Stimulated activated memory B cell treated with anti-CD40 and anti-IgM and Interleukin-4, amounts not matched to agents 10 μg/mL and 1 μg/mL and 100 μg/mL, for 72 hours (primary cell): ENCODE measurements at regions not wholly inside any gene's neighbourhood (a gene's known extent, or its start where the extent isn't known, plus 50 kb on each side); places are given as distances from the start of the nearest gene placed in this dataset.
"Not testable (repeated sequence)": the region's sequence is repeated elsewhere in the genome, so short reads cannot be mapped to it uniquely, and the experiment has no call there.

Source experiments
- ATAC-seq: fragments of 150-1000 bp; cut with Tn5 transposase; 2 replicates; pipeline ENCODE4 v1.10.0; 2021
- H3K27ac Mint-ChIP-seq: one replicate; pipeline ENCODE4 v1.8.0; 2022; ENCODE audit warnings: mild to moderate bottlenecking, mixed read lengths
- H3K27me3 Mint-ChIP-seq: one replicate; pipeline ENCODE4 v1.8.0; 2022; ENCODE audit warnings: mixed read lengths
- H3K36me3 Mint-ChIP-seq: one replicate; pipeline ENCODE4 v1.8.0; 2022; ENCODE audit warnings: mixed read lengths
- H3K4me1 Mint-ChIP-seq: one replicate; pipeline ENCODE4 v1.8.0; 2022; ENCODE audit warnings: mixed read lengths
- H3K4me3 Mint-ChIP-seq: one replicate; pipeline ENCODE4 v1.8.0; 2022; ENCODE audit warnings: mild to moderate bottlenecking, moderate library complexity, mixed read lengths
- H3K9me3 Mint-ChIP-seq: one replicate; pipeline ENCODE4 v1.8.0; 2022; ENCODE audit warnings: mixed read lengths

DNA sequence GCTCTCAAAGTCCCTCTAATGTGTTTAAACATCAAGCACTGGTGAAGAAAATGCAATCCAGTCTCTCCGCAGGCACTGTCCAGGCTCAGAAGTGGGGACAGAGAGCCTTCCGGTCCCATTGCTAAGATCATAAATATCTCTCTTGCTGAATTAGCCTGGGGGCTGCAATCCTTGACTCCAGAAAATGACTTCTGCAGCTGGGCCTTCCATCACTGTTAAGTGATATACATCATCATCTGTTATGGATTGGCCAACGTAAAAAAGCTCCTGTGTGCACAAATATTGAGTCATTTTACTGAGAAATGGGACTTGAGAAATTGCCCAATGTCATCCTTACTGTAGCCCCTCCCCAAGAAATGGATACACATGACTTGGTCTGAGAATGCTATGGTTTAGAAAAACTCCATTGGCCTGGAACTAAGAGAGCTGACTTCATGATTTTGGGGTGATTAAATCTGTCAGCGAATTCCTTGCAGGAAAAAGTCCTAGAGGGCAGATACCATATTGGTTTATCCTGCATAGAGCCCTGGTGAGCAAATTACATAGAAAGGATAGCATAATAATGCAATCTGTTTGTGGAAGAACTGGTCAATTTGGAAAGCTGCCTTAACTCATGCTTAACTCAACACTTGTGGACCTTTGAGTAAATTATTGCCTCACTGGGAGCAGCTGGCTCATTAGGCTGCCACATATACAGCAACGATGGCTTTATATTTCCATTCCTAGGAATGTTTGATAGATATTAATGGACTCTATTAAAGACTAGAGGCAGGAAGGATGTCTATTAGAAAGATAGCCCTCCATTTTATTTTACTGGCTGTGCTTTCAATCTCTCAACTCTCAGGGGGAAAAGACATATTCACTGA, 346.1 kb downstream of the GBA3 start:
- ATAC-seq, result no peak
- H3K27me3 Mint-ChIP-seq, result no peaks in the 10 kb centered on the region
- H3K27ac Mint-ChIP-seq, result no peak overlapping the region
- peaks cover 3% of the 10 kb centered on the region for H3K9me3 Mint-ChIP-seq
- no peaks in the 10 kb centered on the region for H3K4me1 Mint-ChIP-seq
- no peaks in the 10 kb centered on the region for H3K36me3 Mint-ChIP-seq
- H3K4me3 Mint-ChIP-seq, result no peak overlapping the region

DNA sequence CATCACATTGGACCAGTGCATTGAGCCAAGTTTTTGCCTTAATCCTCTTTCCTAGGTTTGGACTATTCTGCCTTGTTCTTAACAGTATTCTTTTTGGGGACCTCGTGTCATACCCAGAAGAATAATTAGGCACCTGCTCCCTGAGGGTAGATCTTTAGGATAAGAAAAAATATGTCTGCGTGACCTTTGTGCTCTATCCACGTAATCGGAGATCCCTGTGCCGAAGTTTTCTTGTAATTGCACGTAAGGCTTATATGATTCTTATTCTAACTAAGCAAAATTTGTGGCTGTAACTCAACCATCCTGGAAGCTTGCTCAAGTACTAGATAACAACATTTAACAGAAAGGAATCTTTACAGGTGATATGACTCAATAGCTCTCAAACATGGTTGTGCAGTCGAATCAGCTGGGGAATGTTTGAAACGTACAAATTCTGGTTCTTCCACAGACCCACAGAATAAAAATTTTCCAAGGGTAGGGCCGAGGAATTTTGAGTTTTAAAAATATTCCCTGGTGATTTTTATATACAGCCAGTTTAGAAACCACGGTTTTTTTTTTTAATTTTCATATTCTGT, 344.3 kb downstream of the GBA3 start:
- ATAC-seq, result no peak
- no peaks in the 10 kb centered on the region for H3K9me3 Mint-ChIP-seq
- H3K4me1 Mint-ChIP-seq, result no peaks in the 10 kb centered on the region
- H3K4me3 Mint-ChIP-seq, result no peak overlapping the region
- H3K36me3 Mint-ChIP-seq, result no peaks in the 10 kb centered on the region
- no peak overlapping the region for H3K27ac Mint-ChIP-seq
- no peaks in the 10 kb centered on the region for H3K27me3 Mint-ChIP-seq

DNA sequence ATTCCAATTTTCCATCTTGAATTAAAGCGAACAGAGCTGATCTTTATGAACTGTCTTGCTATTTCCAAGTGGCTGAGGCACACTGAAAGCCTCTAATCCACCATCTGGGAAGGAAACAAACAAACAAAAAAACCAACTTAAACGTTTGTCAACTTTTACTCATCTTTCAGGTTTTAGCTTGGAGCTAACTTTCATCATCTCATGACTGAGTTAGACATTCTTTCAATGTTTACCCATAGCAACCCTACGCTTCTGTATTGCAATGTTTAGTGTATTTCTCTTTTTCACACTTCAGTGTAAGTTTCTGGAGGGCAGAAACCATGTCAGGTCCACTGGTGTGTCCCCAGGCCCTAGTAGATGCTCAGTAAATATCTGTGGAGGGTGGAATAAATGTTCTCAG, 343.8 kb downstream of the GBA3 start:
- H3K36me3 Mint-ChIP-seq, result no peaks in the 10 kb centered on the region
- no peak overlapping the region for H3K27ac Mint-ChIP-seq
- H3K27me3 Mint-ChIP-seq, result no peaks in the 10 kb centered on the region

DNA sequence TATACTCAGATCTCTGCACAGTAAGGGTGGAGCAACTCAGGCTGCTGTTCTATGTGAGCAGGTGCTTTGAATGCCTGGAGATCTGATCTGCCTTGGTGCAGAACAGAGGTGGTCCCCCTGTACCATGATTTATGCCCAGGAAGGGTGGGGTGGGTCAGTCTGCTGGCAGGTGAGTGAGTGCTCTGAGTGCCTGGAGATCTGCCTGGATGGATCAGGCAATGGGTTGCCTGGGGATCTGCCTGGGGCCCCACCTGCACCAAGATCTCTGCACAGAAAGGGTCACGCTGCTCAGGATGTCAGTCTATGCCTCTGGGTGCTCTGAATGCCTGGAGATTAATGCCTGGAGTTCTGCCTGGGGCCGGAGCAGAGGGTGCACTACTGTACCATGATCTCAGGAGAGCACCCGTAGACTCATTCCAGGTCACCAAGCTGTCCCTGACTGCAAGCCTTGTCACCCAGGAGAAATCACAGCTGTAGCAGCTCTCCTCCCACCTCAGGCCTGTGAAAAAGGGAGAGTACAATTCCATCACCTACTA, 342.9 kb downstream of the GBA3 start:
- H3K9me3 Mint-ChIP-seq, result no peaks in the 10 kb centered on the region
- H3K36me3 Mint-ChIP-seq, result no peaks in the 10 kb centered on the region
- ATAC-seq, result peak; percentile 36
- no peak overlapping the region for H3K4me3 Mint-ChIP-seq
- H3K27me3 Mint-ChIP-seq, result no peaks in the 10 kb centered on the region
- no peak overlapping the region for H3K27ac Mint-ChIP-seq
- H3K4me1 Mint-ChIP-seq, result no peaks in the 10 kb centered on the region

More for the DNA sequence above, 343.8 kb downstream of the GBA3 start:
- no peak for ATAC-seq
- no peaks in the 10 kb centered on the region for H3K9me3 Mint-ChIP-seq
- H3K4me3 Mint-ChIP-seq, result no peak overlapping the region
- H3K4me1 Mint-ChIP-seq, result no peaks in the 10 kb centered on the region

DNA sequence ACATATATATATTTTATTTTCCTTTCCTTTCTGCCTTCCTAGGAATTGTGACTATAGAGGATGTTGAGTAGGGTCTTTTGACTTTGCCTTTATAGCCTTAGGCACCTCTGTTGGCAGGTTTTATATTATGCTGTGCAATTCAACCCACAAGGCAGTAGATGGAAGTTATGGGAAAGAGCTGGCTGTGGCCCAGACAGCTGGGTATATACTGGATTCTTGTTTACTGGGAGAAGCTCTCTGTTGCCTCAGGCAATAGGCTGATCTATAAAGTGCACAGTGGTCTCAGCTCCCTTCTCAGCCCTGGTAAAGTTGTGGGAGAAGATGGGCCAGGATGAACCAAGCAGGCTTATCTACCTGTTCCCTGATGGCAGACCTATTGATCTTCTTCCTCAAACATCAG, 342.0 kb downstream of the GBA3 start:
- ATAC-seq, result no peak
- H3K4me1 Mint-ChIP-seq, result no peaks in the 10 kb centered on the region
- no peaks in the 10 kb centered on the region for H3K9me3 Mint-ChIP-seq
- no peak overlapping the region for H3K4me3 Mint-ChIP-seq
- H3K36me3 Mint-ChIP-seq, result no peaks in the 10 kb centered on the region
- no peak overlapping the region for H3K27ac Mint-ChIP-seq
- H3K27me3 Mint-ChIP-seq, result no peaks in the 10 kb centered on the region

DNA sequence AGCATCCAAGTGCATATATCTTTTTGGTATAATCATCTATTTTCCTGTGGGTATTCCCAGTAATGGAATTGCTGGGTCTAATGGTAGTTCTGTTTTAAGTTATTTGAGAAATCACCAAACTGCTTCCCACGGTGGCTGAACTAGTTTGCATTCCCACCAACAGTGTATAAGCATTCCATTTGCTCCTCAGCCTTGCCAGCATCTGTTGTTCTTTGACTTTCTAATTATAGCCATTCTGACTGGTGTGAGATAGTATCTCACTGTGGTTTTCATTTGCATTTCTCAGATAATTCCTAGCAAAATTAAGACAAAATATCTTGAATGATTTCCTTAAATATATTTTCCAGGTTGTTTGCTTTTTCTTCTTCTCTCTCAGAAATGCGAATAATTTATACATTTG, 341.1 kb downstream of the GBA3 start:
- Mint-ChIP-seq H3K27me3 (no peaks in the 10 kb centered on the region), H3K4me1 (no peaks in the 10 kb centered on the region), H3K36me3 (no peaks in the 10 kb centered on the region), H3K4me3 (no peak overlapping the region), H3K9me3 (no peaks in the 10 kb centered on the region), H3K27ac (no peak overlapping the region)
- ATAC-seq, result no peak

DNA sequence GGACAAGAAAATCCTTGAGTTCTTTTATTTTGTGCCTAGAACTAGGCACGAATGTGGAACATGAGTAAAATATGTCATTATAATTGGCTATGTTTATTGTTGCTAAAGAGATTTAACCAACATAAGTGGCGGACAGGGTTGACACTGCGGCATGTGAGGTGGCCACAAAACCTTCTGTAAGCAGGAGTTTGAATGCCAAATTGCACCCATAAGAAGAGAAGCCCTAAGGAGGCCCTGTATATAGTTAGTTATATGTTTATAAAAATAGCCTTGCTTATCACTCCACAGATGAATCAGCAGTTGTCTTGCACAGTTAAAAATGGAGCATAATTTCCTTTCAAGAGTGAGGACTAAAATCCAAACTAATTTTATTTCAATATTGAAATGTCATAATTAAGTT, 336.1 kb downstream of the GBA3 start:
- Mint-ChIP-seq H3K9me3 (peaks cover 6% of the 10 kb centered on the region), H3K36me3 (no peaks in the 10 kb centered on the region), H3K4me3 (no peak overlapping the region), H3K4me1 (no peaks in the 10 kb centered on the region), H3K27me3 (no peaks in the 10 kb centered on the region), H3K27ac (no peak overlapping the region)
- ATAC-seq, result no peak

DNA sequence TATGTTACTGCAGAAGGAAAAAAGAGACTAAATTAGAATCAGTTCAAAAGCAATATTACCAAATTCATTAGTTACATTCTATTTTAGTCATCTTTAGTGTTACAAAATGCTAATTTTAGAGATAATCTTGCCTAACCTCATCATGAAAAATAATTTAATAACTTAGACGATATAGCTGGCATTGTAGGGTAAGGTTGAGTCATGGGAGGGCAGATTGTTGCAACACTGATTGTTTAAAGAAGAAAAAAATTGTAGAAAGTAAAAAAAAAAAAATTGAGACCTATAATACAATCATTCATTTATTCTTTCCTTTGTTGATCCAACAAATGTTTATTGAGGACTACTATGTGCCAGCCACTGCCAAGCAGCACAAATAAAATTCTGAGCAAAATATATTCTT, 330.9 kb downstream of the GBA3 start:
- H3K4me1 Mint-ChIP-seq, result no peaks in the 10 kb centered on the region
- H3K9me3 Mint-ChIP-seq, result peaks cover 6% of the 10 kb centered on the region
- H3K27ac Mint-ChIP-seq, result no peak overlapping the region
- H3K27me3 Mint-ChIP-seq, result no peaks in the 10 kb centered on the region
- H3K4me3 Mint-ChIP-seq, result no peak overlapping the region
- H3K36me3 Mint-ChIP-seq, result no peaks in the 10 kb centered on the region
- no peak for ATAC-seq

DNA sequence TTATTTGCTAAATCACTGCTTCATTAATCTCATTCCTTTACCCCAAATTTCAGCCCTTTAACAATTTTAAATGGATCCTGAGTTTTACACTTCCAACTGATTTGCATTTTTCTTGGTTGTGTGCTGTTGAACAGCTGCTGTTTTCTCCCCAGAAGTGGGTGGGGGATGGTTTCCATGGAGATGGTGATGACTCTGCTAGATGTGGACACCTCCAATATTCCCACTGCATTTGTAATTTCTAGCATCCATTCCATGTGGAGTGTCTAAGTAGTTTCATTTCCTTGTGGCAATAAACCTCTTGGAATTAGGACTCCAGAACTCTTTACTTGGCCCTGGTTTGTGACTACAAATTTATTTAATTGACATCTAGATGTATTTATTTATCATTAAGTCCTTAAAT, 330.4 kb downstream of the GBA3 start:
- H3K4me1 Mint-ChIP-seq, result no peaks in the 10 kb centered on the region
- H3K9me3 Mint-ChIP-seq, result peaks cover 6% of the 10 kb centered on the region
- no peak overlapping the region for H3K4me3 Mint-ChIP-seq
- no peaks in the 10 kb centered on the region for H3K36me3 Mint-ChIP-seq
- H3K27me3 Mint-ChIP-seq, result no peaks in the 10 kb centered on the region
- H3K27ac Mint-ChIP-seq, result no peak overlapping the region
- ATAC-seq, result no peak

DNA sequence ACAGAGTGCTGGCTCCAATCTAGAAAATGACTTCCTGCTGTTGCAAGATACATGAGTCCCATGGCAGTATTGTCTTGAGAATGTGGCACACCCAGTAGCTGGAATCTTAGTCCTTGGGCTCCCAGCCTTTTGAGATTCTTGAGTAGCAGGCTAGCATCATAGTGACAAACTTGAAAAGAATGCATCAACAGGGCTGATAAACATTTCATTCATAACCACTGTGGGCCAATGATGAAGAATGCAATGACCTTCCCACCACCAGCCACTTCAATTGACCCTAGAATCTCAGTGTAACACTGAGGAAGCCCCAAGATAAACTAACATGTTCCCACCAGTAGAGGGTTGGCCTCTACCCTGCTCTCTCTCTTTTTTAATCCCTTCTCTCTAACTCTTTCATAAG, 329.3 kb downstream of the GBA3 start:
- H3K27ac Mint-ChIP-seq, result no peak overlapping the region
- no peaks in the 10 kb centered on the region for H3K4me1 Mint-ChIP-seq
- no peak for ATAC-seq
- no peaks in the 10 kb centered on the region for H3K36me3 Mint-ChIP-seq
- H3K9me3 Mint-ChIP-seq, result peaks cover under 1% of the 10 kb centered on the region
- H3K4me3 Mint-ChIP-seq, result no peak overlapping the region
- H3K27me3 Mint-ChIP-seq, result no peaks in the 10 kb centered on the region

DNA sequence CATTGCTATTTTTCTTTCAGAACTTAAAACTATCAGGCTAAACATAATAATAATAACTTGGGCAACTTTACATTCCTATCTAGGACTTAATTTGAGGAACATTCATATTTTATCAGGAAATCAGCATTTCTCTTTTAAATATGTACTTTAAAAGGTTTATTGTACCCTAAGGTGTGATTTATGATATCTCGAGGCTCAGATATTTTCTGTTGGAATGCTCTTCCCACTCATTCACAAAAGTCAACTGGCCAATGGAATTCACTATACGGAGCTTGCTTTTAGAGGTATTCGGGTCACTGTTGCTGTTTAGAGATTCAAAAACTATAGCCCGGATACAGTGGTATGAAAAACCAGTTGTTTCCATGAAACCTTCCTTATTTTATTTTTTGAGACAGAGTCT, 328.3 kb downstream of the GBA3 start:
- no peaks in the 10 kb centered on the region for H3K27me3 Mint-ChIP-seq
- H3K4me1 Mint-ChIP-seq, result no peaks in the 10 kb centered on the region
- H3K4me3 Mint-ChIP-seq, result no peak overlapping the region
- H3K9me3 Mint-ChIP-seq, result no peaks in the 10 kb centered on the region
- no peak for ATAC-seq
- no peaks in the 10 kb centered on the region for H3K36me3 Mint-ChIP-seq
- no peak overlapping the region for H3K27ac Mint-ChIP-seq

DNA sequence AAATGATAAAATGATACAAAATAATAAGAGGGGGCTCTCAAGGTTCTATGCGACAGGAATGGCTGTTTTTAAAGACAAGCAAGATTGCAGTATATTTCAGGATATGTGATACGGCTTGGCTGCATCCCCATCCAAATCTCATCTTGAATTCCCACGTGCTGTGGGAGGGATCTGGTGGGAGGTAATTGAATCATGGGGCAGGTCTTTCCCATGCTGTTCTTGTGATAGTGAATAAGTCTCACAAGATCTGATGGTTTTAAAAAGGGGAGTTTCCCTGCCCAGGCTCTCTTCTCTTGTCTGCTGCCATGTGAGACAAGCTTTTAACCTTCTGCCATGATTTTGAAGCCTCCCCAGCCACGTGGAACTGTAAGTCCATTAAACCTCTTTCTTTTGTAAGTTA, 327.7 kb downstream of the GBA3 start:
- not testable (repeated sequence) for H3K9me3 Mint-ChIP-seq, ATAC-seq

DNA sequence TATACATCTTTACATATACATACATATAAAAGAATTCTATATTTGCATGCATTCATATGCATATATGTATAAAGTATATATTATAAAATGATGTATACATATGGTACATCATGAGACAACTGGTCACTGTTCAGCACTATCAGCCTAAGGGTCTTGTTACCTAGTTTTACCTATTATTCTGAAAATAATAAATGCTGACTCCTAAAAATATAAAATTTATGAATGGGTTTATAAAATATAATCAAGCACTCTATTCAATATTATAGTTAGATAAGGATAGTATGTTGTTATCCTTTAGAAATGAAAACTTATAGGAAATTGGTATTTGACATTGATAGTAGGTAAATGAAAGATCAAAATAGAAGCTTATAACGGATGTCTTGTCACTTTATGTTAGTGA, 324.2 kb downstream of the GBA3 start:
- H3K27ac Mint-ChIP-seq, result no peak overlapping the region
- ATAC-seq, result no peak
- no peaks in the 10 kb centered on the region for H3K4me1 Mint-ChIP-seq
- H3K9me3 Mint-ChIP-seq, result no peaks in the 10 kb centered on the region
- no peak overlapping the region for H3K4me3 Mint-ChIP-seq
- no peaks in the 10 kb centered on the region for H3K27me3 Mint-ChIP-seq
- no peaks in the 10 kb centered on the region for H3K36me3 Mint-ChIP-seq

More for the DNA sequence above, 327.7 kb downstream of the GBA3 start:
- not testable (repeated sequence) for H3K27me3 Mint-ChIP-seq, H3K4me3 Mint-ChIP-seq, H3K4me1 Mint-ChIP-seq, H3K27ac Mint-ChIP-seq, H3K36me3 Mint-ChIP-seq

DNA sequence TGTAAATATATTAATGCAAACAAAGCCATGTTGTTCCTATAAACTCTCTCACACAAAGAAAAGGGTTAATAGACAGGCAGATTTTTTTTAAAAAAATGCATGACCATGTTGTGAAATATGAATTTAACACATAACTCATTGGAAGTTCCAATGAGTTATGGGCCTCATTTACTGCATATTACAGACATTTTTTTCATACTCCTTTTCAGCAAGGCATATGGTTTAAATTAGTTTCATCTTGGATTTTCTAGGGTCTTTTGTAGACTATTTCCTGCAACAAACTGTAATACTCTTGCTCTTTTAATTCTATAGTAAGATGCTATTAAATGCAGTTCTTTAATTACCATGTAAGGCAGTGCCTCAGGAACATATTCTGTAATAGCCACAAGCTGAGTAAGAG, 323.1 kb downstream of the GBA3 start:
- H3K27ac Mint-ChIP-seq, result no peak overlapping the region
- H3K9me3 Mint-ChIP-seq, result no peaks in the 10 kb centered on the region
- no peak overlapping the region for H3K4me3 Mint-ChIP-seq
- no peak for ATAC-seq
- H3K36me3 Mint-ChIP-seq, result no peaks in the 10 kb centered on the region
- H3K4me1 Mint-ChIP-seq, result no peaks in the 10 kb centered on the region
- no peaks in the 10 kb centered on the region for H3K27me3 Mint-ChIP-seq

DNA sequence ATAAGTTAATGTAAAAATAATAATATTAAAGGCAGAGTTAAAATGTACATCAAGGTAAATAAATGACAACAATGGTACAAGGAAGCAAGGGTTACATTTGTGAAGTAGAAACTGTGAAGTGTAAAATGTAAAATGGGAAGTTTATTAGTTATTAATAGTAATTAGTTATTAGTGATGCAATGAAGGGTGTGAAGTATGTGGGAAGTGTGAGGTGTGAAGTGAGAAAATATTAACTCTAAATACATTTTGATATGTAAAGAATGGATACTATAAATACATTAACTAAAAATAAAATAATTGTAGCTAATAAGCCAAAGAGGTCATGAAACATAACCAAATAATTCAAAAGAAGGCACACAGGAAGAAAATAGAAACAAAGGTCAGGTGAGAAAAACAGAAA, 316.4 kb downstream of the GBA3 start:
- Mint-ChIP-seq H3K27ac (no peak overlapping the region), H3K9me3 (peaks cover 4% of the 10 kb centered on the region), H3K4me3 (no peak overlapping the region), H3K36me3 (no peaks in the 10 kb centered on the region), H3K4me1 (no peaks in the 10 kb centered on the region), H3K27me3 (no peaks in the 10 kb centered on the region)
- no peak for ATAC-seq

DNA sequence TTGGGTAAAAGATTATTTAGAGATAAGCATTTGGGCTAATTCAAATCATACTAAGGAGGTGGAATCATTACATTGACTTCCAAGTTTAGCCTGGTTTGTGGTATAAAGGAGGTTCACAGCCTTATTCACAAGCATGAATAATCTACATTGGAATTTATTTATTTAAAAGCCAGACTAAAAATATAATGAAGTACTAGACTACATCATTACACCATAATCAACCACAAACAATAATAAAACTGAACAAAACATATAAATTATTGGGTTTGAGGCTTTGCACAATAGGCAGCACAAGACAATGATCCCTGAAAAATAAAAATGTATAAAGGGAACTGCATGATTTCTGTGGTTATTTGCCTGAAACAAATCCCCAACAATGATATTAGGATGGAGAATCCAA, 314.0 kb downstream of the GBA3 start:
- no peak for ATAC-seq
- peaks cover 4% of the 10 kb centered on the region for H3K9me3 Mint-ChIP-seq
- no peak overlapping the region for H3K4me3 Mint-ChIP-seq
- H3K4me1 Mint-ChIP-seq, result no peaks in the 10 kb centered on the region
- no peaks in the 10 kb centered on the region for H3K27me3 Mint-ChIP-seq
- no peak overlapping the region for H3K27ac Mint-ChIP-seq
- no peaks in the 10 kb centered on the region for H3K36me3 Mint-ChIP-seq
